ENCODE measurements at regions not wholly inside any gene's neighbourhood (a gene's known extent, or its start where the extent isn't known, plus 50 kb on each side); places are given as distances from the start of the nearest gene placed in this dataset.

DNA sequence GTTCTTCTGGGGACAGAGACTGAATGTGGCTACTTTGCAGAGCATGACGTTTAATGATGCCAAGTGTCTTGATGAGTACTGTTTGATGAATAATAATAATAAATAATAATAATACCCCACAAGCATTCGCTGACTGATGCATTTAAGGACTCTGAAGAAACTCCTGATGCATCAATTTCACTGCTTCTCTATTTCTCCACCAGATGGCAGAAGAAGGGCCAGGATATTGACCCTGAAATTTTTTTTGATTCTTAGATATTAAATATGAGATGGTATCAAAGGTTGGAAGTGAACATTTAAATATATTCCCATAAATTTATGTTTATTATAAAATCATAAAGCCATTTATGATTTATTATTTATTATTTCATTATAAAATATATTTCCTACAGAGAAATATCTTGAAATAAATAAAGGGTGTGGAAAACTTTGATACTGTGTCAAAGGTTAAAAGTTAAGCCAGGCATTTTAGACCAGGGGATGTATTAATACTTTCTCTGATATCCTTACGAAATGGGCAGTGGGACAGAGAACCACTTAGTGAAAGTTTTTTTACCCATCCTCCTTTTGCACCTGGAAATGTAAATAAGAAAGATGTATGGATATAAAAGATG lies 170.9 kb downstream of the LACC1 start:
- intact Hi-C loops (cut with DNase I) = loop anchor here (5.0 kb wide), 1 partner anchor 387 kb away; no protein-coding TSS in a partner anchor
- no peak overlapping the region for H3K4me3 ChIP-seq
- DNase-seq (no peak), ATAC-seq (peak in 1 of 2 donors; percentile 58)
- TF ChIP-seq, protein P1, sequence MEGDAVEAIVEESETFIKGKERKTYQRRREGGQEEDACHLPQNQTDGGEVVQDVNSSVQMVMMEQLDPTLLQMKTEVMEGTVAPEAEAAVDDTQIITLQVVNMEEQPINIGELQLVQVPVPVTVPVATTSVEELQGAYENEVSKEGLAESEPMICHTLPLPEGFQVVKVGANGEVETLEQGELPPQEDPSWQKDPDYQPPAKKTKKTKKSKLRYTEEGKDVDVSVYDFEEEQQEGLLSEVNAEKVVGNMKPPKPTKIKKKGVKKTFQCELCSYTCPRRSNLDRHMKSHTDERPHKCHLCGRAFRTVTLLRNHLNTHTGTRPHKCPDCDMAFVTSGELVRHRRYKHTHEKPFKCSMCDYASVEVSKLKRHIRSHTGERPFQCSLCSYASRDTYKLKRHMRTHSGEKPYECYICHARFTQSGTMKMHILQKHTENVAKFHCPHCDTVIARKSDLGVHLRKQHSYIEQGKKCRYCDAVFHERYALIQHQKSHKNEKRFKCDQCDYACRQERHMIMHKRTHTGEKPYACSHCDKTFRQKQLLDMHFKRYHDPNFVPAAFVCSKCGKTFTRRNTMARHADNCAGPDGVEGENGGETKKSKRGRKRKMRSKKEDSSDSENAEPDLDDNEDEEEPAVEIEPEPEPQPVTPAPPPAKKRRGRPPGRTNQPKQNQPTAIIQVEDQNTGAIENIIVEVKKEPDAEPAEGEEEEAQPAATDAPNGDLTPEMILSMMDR (IDR thresholded peaks at IDR 0.05) = peak; percentile 87
- no peaks in the 10 kb centered on the region for H3K27me3 ChIP-seq (ENCODE audit: low read depth)
- H3K36me3 ChIP-seq = no peaks in the 10 kb centered on the region
- peaks cover 27% of the 10 kb centered on the region for H3K4me1 ChIP-seq
- no peak overlapping the region for H3K27ac ChIP-seq
- no peaks in the 10 kb centered on the region for H3K9me3 ChIP-seq

GRCh38 chr13:44051405-44051804 lies 171.7 kb downstream of the LACC1 start:
- intact Hi-C loops (cut with DNase I) = loop anchor here (5.0 kb wide), 1 partner anchor 386 kb away; no protein-coding TSS in a partner anchor
- peaks cover 30% of the 10 kb centered on the region for H3K4me1 ChIP-seq
- H3K9me3 ChIP-seq = no peaks in the 10 kb centered on the region
- no peaks in the 10 kb centered on the region for H3K36me3 ChIP-seq
- no peaks in the 10 kb centered on the region for H3K27me3 ChIP-seq (ENCODE audit: low read depth)
- ATAC-seq = no peak
- no peak overlapping the region for H3K4me3 ChIP-seq
- no peak for DNase-seq
- TF ChIP-seq, protein P1 (IDR thresholded peaks at IDR 0.05) = no peak
- no peak overlapping the region for H3K27ac ChIP-seq

DNA sequence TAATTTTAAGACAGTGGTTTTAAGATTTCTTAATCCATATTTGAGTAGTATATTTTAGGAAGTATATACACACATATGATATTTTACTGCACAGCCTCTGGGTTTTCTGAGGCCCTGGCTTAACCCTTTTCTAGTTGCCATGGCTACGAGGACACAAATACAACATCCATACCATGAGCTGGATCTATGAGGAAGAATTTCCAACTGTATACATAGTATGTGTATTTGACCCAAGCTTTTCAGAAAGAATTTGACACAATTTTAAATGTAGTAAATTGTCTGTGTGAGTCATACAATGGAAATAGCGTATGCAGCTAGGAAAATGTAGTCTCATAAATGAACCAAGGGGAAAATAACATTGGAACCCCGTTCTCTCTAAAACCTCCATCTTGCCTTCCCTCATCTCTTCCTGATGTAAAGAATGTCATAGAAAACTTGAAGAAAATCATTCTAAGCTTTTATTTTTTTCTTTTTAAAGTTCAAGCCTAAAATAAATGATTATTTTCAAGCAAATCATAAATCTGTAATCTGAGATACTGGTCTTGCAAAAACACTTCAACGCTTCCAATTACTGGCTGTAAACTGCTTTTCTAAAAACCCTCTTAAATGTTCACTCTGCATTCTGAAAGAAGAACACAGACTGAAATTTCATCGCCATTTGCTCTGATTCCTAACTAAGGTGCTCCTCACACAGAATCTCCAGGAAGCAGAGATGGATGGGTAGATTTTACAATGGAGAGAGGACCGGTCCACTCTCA lies 172.4 kb downstream of the LACC1 start:
- TF ChIP-seq, protein P1 (IDR thresholded peaks at IDR 0.05) = no peak
- H3K4me3 ChIP-seq = no peak overlapping the region
- no peak for ATAC-seq
- no peaks in the 10 kb centered on the region for H3K27me3 ChIP-seq (ENCODE audit: low read depth)
- no peaks in the 10 kb centered on the region for H3K36me3 ChIP-seq
- no peak for DNase-seq
- H3K9me3 ChIP-seq = no peaks in the 10 kb centered on the region
- H3K4me1 ChIP-seq = peaks cover 30% of the 10 kb centered on the region
- intact Hi-C loops (cut with DNase I) = loop anchor here (5.0 kb wide), 1 partner anchor 385 kb away; no protein-coding TSS in a partner anchor
- peak overlapping the region; percentile 61 for H3K27ac ChIP-seq

DNA sequence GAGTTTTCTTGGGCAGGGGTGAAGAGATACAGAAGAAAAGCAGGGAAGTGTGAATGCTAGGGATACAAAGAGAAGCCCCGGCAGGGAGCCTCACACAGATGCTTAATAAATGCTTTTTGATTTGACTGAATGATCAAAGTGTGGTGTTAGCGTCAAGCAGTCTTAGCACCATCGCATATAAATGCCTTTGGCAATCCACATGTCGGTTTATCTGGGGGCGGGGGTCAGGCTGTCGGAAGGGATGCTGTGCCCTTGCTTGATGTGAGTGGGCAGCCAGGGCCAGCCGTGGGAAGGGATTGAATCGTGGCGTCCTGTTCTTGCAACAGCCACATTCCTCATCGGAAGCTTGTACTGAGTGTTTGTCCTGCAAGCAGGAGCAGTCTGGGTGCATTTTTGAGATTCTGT lies 173.1 kb downstream of the LACC1 start:
- Histone ChIP-seq H3K4me1 (peaks cover 30% of the 10 kb centered on the region), H3K27me3 (ENCODE audit: low read depth) (no peaks in the 10 kb centered on the region), H3K27ac (peak overlapping the region; percentile 61), H3K4me3 (no peak overlapping the region), H3K9me3 (no peaks in the 10 kb centered on the region), H3K36me3 (no peaks in the 10 kb centered on the region)
- intact Hi-C loops (cut with DNase I) = loop anchor here (5.0 kb wide), 1 partner anchor 385 kb away; no protein-coding TSS in a partner anchor
- peak; percentile 82 to 86 for ATAC-seq
- TF ChIP-seq, protein P1 (IDR thresholded peaks at IDR 0.05) = no peak
- DNase-seq = peak; percentile 59

GRCh38 chr13:44053208-44053607 lies 173.5 kb downstream of the LACC1 start:
- intact Hi-C loops (cut with DNase I) = loop anchor here (5.0 kb wide), 1 partner anchor 384 kb away; no protein-coding TSS in a partner anchor
- Histone ChIP-seq H3K36me3 (no peaks in the 10 kb centered on the region), H3K27me3 (ENCODE audit: low read depth) (no peaks in the 10 kb centered on the region), H3K4me3 (no peak overlapping the region), H3K4me1 (peaks cover 30% of the 10 kb centered on the region), H3K27ac (peak overlapping the region; percentile 61), H3K9me3 (no peaks in the 10 kb centered on the region)
- TF ChIP-seq, protein P1 (IDR thresholded peaks at IDR 0.05) = no peak
- DNase-seq (no peak), ATAC-seq (peak in 1 of 2 donors; percentile 12)

All from lower lobe of right lung (tissue), 2 donors.